Keratinocyte (primary cell): ENCODE measurements at regions not wholly inside any gene's neighbourhood (a gene's known extent, or its start where the extent isn't known, plus 50 kb on each side); places are given as distances from the start of the nearest gene placed in this dataset.
A peak's percentile ranks its signal among the peaks of the same experiment; 100 is the strongest.

Experiments used
- DNase-seq: peaks from one replicate; pipeline ENCODE4 v3.0.0-alpha.2; 2011; ENCODE audit warnings: low read depth, missing footprints, low spot score
- FAIRE-seq: peaks from 2 replicates; lab custom pipeline; 2011; peaks lifted over from hg19 to GRCh38; lab: Jason Lieb, UNC
- H2AFZ ChIP-seq: 2 replicates; pipeline ENCODE4 v1.6.0; 2012; ENCODE audit warnings: low read length, control low read depth, inconsistent platforms; ENCODE audit not compliant: control insufficient read depth
- H3K27ac ChIP-seq: 2 replicates; pipeline ENCODE4 v1.5.1; 2011; ENCODE audit warnings: low read length; ENCODE audit not compliant: control insufficient read depth, insufficient read depth
- H3K27me3 ChIP-seq: 3 replicates; pipeline ENCODE4 v1.6.0; 2011; ENCODE audit warnings: low read length; ENCODE audit not compliant: control insufficient read depth, insufficient read depth; ENCODE audit errors: extremely low read depth
- H3K36me3 ChIP-seq, 2 experiments: 2 replicates in 1 of 2; 3 replicates in 1 of 2; pipeline ENCODE4 v1.5.1; 2011; ENCODE audit warnings: low read length in 2 of 2, mild to moderate bottlenecking in 1 of 2; ENCODE audit not compliant: control insufficient read depth in 2 of 2, insufficient read depth in 2 of 2; ENCODE audit errors: extremely low read depth in 1 of 2
- H3K4me1 ChIP-seq: 3 replicates; pipeline ENCODE4 v1.5.1; 2011; ENCODE audit warnings: low read length; ENCODE audit not compliant: control insufficient read depth, insufficient read depth; ENCODE audit errors: extremely low read depth
- H3K4me2 ChIP-seq: 3 replicates; pipeline ENCODE4 v1.6.0; 2011; ENCODE audit warnings: low read depth, low read length; ENCODE audit not compliant: control insufficient read depth, insufficient read depth; ENCODE audit errors: extremely low read depth
- H3K4me3 ChIP-seq, 3 experiments: fragments of 200-600 bp in 1 of 3; sonication (generic) in 1 of 3; 2 replicates in 2 of 3; 3 replicates in 1 of 3; pipeline ENCODE4 v1.5.1; 2011 to 2016; ENCODE audit warnings: low read length in 3 of 3, mild to moderate bottlenecking in 3 of 3, control low read depth in 2 of 3, inconsistent platforms in 1 of 3, low read depth in 1 of 3, mixed read lengths in 1 of 3, mixed run types in 1 of 3, moderate library complexity in 1 of 3; ENCODE audit not compliant: control insufficient read depth in 2 of 3, insufficient read depth in 2 of 3; ENCODE audit errors: extremely low read depth in 1 of 3
- H3K79me2 ChIP-seq: 2 replicates; pipeline ENCODE4 v1.6.0; 2012; ENCODE audit warnings: low read length; ENCODE audit not compliant: control insufficient read depth, insufficient read depth
- H3K9ac ChIP-seq: 3 replicates; pipeline ENCODE4 v1.6.0; 2011; ENCODE audit warnings: low read length; ENCODE audit not compliant: control insufficient read depth, insufficient read depth; ENCODE audit errors: extremely low read depth
- H3K9me1 ChIP-seq: 3 replicates; pipeline ENCODE4 v1.6.0; 2011; ENCODE audit warnings: low read length; ENCODE audit not compliant: control insufficient read depth, insufficient read depth; ENCODE audit errors: extremely low read depth
- H3K9me3 ChIP-seq: 2 replicates; pipeline ENCODE4 v1.5.1; 2012; ENCODE audit warnings: low read depth, low read length; ENCODE audit not compliant: control insufficient read depth
- H4K20me1 ChIP-seq: 3 replicates; pipeline ENCODE4 v1.6.0; 2011; ENCODE audit warnings: low read length; ENCODE audit not compliant: control insufficient read depth, insufficient read depth; ENCODE audit errors: extremely low read depth
- EZH2 ChIP-seq: IDR thresholded peaks from one replicate; pipeline ENCODE4 v1.6.1; 2012; ENCODE audit warnings: inconsistent platforms, mild to moderate bottlenecking, low read length, moderate library complexity
- dilution Hi-C: fragments of 300-500 bp; cut with MboI; formaldehyde crosslinking; loops from one replicate; pipeline ENCODE4 v1.7.0; 2020; ENCODE audit warnings: low sequenced_read_pairs; ENCODE audit not compliant: extremely low pct_ligation_motif_present
- TF ChIP-seq, protein P1 (sequence below), 3 experiments: IDR thresholded peaks in 1 of 3; conservative IDR thresholded peaks in 1 of 3; optimal IDR thresholded peaks in 1 of 3; 2 replicates in 2 of 3; 3 replicates in 1 of 3; pipeline versions ENCODE3 to v1.5.1; 2011; ENCODE audit warnings: low read length in 3 of 3, mild to moderate bottlenecking in 3 of 3, moderate library complexity in 2 of 3, control low read depth in 1 of 3, inconsistent platforms in 1 of 3; ENCODE audit not compliant: insufficient read depth in 2 of 3; ENCODE audit errors: extremely low read depth in 1 of 3

DNA sequence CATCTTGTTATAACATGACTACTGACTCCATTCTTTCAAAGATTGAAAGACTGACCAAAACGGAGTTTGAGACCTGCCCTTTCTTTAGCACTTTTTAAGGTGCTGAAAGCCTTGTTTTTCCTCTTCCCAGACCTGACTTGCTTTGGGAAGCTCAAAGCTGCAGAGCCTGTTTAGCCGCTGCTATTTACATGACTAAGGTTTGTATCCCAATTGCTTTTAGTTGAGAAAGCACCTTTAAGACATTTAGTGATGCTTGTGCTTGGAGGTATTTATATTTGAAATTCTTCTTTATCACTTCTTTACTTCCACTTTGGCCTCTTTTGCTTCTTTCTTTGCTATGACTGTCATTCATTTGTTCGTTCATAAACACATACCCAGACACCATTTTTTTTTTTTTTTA, 182.6 kb upstream of the ELL2 start:
- H3K4me2 ChIP-seq, result peak overlapping the region; percentile 7

GRCh38 chr5:96143450-96143849, 181.8 kb upstream of the ELL2 start:
- DNase-seq, result no peak
- dilution Hi-C loops, result no loop called here
- no peak overlapping the region for H3K9ac ChIP-seq
- no peak overlapping the region for H3K4me3 ChIP-seq
- H3K27me3 ChIP-seq, result no peaks in the 10 kb centered on the region
- H4K20me1 ChIP-seq, result no peaks in the 10 kb centered on the region
- peaks cover 37% of the 10 kb centered on the region for H3K4me1 ChIP-seq
- no peak overlapping the region for H3K27ac ChIP-seq
- FAIRE-seq, result no peak
- TF ChIP-seq, protein P1, sequence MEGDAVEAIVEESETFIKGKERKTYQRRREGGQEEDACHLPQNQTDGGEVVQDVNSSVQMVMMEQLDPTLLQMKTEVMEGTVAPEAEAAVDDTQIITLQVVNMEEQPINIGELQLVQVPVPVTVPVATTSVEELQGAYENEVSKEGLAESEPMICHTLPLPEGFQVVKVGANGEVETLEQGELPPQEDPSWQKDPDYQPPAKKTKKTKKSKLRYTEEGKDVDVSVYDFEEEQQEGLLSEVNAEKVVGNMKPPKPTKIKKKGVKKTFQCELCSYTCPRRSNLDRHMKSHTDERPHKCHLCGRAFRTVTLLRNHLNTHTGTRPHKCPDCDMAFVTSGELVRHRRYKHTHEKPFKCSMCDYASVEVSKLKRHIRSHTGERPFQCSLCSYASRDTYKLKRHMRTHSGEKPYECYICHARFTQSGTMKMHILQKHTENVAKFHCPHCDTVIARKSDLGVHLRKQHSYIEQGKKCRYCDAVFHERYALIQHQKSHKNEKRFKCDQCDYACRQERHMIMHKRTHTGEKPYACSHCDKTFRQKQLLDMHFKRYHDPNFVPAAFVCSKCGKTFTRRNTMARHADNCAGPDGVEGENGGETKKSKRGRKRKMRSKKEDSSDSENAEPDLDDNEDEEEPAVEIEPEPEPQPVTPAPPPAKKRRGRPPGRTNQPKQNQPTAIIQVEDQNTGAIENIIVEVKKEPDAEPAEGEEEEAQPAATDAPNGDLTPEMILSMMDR (optimal IDR thresholded peaks at IDR 0.05 in 1 of 3, IDR thresholded peaks at IDR 0.05 in 1 of 3, conservative IDR thresholded peaks at IDR 0.05 in 1 of 3; ENCODE audit: extremely low read depth in 1 of 3, insufficient read depth in 2 of 3, low read length in 3 of 3), result no peak
- TF ChIP-seq EZH2, result no peak
- no peaks in the 10 kb centered on the region for H3K9me1 ChIP-seq
- peaks cover 0 to 2% of the 10 kb centered on the region in 2 experiments for H3K36me3 ChIP-seq
- H3K4me2 ChIP-seq, result no peak overlapping the region
- no peak overlapping the region for H2AFZ ChIP-seq
- H3K9me3 ChIP-seq, result no peaks in the 10 kb centered on the region
- H3K79me2 ChIP-seq, result no peaks in the 10 kb centered on the region

More for the DNA sequence above, 182.6 kb upstream of the ELL2 start:
- Histone ChIP-seq H3K4me1 (peaks cover 45% of the 10 kb centered on the region), H3K4me3 (no peak overlapping the region), H3K9me1 (no peaks in the 10 kb centered on the region), H3K9ac (no peak overlapping the region), H3K27me3 (no peaks in the 10 kb centered on the region), H3K79me2 (no peaks in the 10 kb centered on the region), H3K9me3 (no peaks in the 10 kb centered on the region), H2AFZ (no peak overlapping the region), H4K20me1 (no peaks in the 10 kb centered on the region), H3K36me3 (peaks cover 0 to 2% of the 10 kb centered on the region in 2 experiments), H3K27ac (no peak overlapping the region)
- dilution Hi-C loops, result no loop called here
- DNase-seq (no peak), FAIRE-seq (peak; percentile 82)
- no peak for TF ChIP-seq EZH2
- TF ChIP-seq, protein P1 (optimal IDR thresholded peaks at IDR 0.05 in 1 of 3, IDR thresholded peaks at IDR 0.05 in 1 of 3, conservative IDR thresholded peaks at IDR 0.05 in 1 of 3; ENCODE audit: extremely low read depth in 1 of 3, insufficient read depth in 2 of 3, low read length in 3 of 3), result no peak
